Nucleus accumbens (tissue), 56 donors: ENCODE measurements at regions not wholly inside any gene's neighbourhood (a gene's known extent, or its start where the extent isn't known, plus 50 kb on each side); places are given as distances from the start of the nearest gene placed in this dataset.
A peak's percentile ranks its signal among the peaks of the same experiment; 100 is the strongest.

Experiments
- DNase-seq, 56 donors: peaks; one replicate each; lab custom pipeline; 2025; lab: John Stamatoyannopoulos, UW

- no peak for DNase-seq
These were observed 1267.3 kb downstream of the PCDH19 start for GRCh38 chrX:99142745-99143144.

GRCh38 chrX:99137488-99137887 lies 1272.6 kb downstream of the PCDH19 start:
- DNase-seq: no peak

- no peak for DNase-seq
These were observed 1293.1 kb downstream of the PCDH19 start for GRCh38 chrX:99117011-99117410.

- DNase-seq: no peak
These were observed 1314.0 kb downstream of the PCDH19 start for GRCh38 chrX:99095965-99096635.

- no peak for DNase-seq
These were observed 1318.6 kb downstream of the PCDH19 start for GRCh38 chrX:99091459-99091858.

GRCh38 chrX:99078301-99078700 lies 1331.8 kb downstream of the PCDH19 start:
- DNase-seq: no peak

GRCh38 chrX:99077099-99077498 lies 1333.0 kb downstream of the PCDH19 start:
- no peak for DNase-seq

GRCh38 chrX:99073551-99073950 lies 1336.5 kb downstream of the PCDH19 start:
- DNase-seq: no peak

GRCh38 chrX:99051639-99052038 lies 1358.4 kb downstream of the PCDH19 start:
- no peak for DNase-seq

- no peak for DNase-seq
These were observed 1376.7 kb downstream of the PCDH19 start for GRCh38 chrX:99033226-99033901.

- no peak for DNase-seq
These were observed 1399.1 kb downstream of the PCDH19 start for GRCh38 chrX:99010957-99011356.

GRCh38 chrX:99001286-99001685 lies 1408.8 kb downstream of the PCDH19 start:
- no peak for DNase-seq

GRCh38 chrX:98962996-98963395 lies 1447.1 kb downstream of the PCDH19 start:
- no peak for DNase-seq

GRCh38 chrX:98956014-98956413 lies 1454.1 kb downstream of the PCDH19 start:
- DNase-seq: no peak

GRCh38 chrX:98939456-98939855 lies 1470.6 kb downstream of the PCDH19 start:
- no peak for DNase-seq

- DNase-seq: no peak
These were observed 1478.9 kb downstream of the PCDH19 start for GRCh38 chrX:98931216-98931615.

- DNase-seq: no peak
These were observed 1485.6 kb downstream of the PCDH19 start for GRCh38 chrX:98924511-98924910.

- no peak for DNase-seq
These were observed 1512.9 kb downstream of the PCDH19 start for GRCh38 chrX:98897191-98897590.

GRCh38 chrX:98850639-98851038 lies 1559.4 kb downstream of the PCDH19 start:
- DNase-seq: peak in 2 of 56 donors; percentile 0
